ENCODE measurements at regions not wholly inside any gene's neighbourhood (a gene's known extent, or its start where the extent isn't known, plus 50 kb on each side); places are given as distances from the start of the nearest gene placed in this dataset.

- Histone ChIP-seq H3K4me2 (ENCODE audit: insufficient read depth, insufficient read length, low read length) (no peak overlapping the region), H3K56ac (ENCODE audit: insufficient read length, low read depth, low read length) (no peak overlapping the region), H2BK120ac (ENCODE audit: low read depth, low read length, poor library complexity, severe bottlenecking) (no peak overlapping the region), H3K14ac (ENCODE audit: insufficient read depth, low read length) (no peak overlapping the region), H2BK5ac (ENCODE audit: insufficient read length, low read length) (no peak overlapping the region), H3K4ac (ENCODE audit: low read depth, low read length) (no peak overlapping the region), H3K18ac (ENCODE audit: insufficient read length, low read depth, low read length) (no peak overlapping the region), H2AK5ac (ENCODE audit: insufficient read length, low read length) (no peak overlapping the region), H3K27ac (ENCODE audit: insufficient read length, low read depth, low read length) (no peak overlapping the region), H2BK20ac (ENCODE audit: low read depth, low read length, poor library complexity, severe bottlenecking) (no peak overlapping the region), H2AFZ (ENCODE audit: low read length) (no peak overlapping the region), H3K79me1 (ENCODE audit: insufficient read depth, low read depth, low read length, poor library complexity, severe bottlenecking) (no peaks in the 10 kb centered on the region), H3K23me2 (ENCODE audit: insufficient read length, low read depth, low read length, poor library complexity, severe bottlenecking) (no peaks in the 10 kb centered on the region), H3K27me3 (ENCODE audit: insufficient read depth, low read length) (no peaks in the 10 kb centered on the region), H2BK12ac (ENCODE audit: insufficient read length, low read depth, low read length) (no peak overlapping the region), H2BK15ac (ENCODE audit: low read depth, low read length) (no peak overlapping the region), H3K9ac (ENCODE audit: extremely low read depth, insufficient read length, low read length) (no peak overlapping the region), H4K20me1 (ENCODE audit: control insufficient read depth, insufficient read depth, insufficient read length) (no peaks in the 10 kb centered on the region), H4K8ac (replicated peaks; ENCODE audit: insufficient read length, low read depth, low read length) (no peak overlapping the region), H4K91ac (ENCODE audit: insufficient read length, low read depth, low read length) (no peak overlapping the region), H3T11ph (ENCODE audit: low read length) (no peak overlapping the region), H3K79me2 (ENCODE audit: insufficient read depth, low read length) (no peaks in the 10 kb centered on the region), H4K5ac (ENCODE audit: insufficient read length, low read depth, low read length) (no peak overlapping the region), H3K9me3 (ENCODE audit: control insufficient read depth, low read depth, low read length) (no peaks in the 10 kb centered on the region), H3K4me1 (ENCODE audit: insufficient read depth, low read length) (no peaks in the 10 kb centered on the region), H3K23ac (ENCODE audit: insufficient read length, low read depth, low read length) (no peak overlapping the region)
- no peaks in the 10 kb centered on the region for H3K27me3 Mint-ChIP-seq (ENCODE audit: low read depth)
- no peak overlapping the region; a peak in 1 of 7 replicates for H3K27ac Mint-ChIP-seq
- no peak for DNase-seq
- no peak overlapping the region for H3K4me3 Mint-ChIP-seq
- peaks cover 2 to 12% of the 10 kb centered on the region in 2 experiments; a peak in 1 of 4 replicates for H3K4me1 Mint-ChIP-seq
- no CpG with 5 or more reads among the region's 2 CpGs for WGBS (ENCODE audit: extremely low coverage, insufficient read length, low lambda C conversion rate)
- no peak for TF ChIP-seq CTCF (conservative IDR thresholded peaks at IDR 0.05)
- H3K9me3 Mint-ChIP-seq, result peaks cover 33% of the 10 kb centered on the region in 2 experiments
- H3K36me3 Mint-ChIP-seq (ENCODE audit: insufficient read depth in 1 of 3, low read depth in 3 of 3), result peaks cover 15 to 29% (median 23%) of the 10 kb centered on the region in 3 experiments
Measured at GRCh38 chr2:146786396-146786795, 1058.4 kb upstream of the ACVR2A start.
